H9 (cell line): ENCODE measurements at regions not wholly inside any gene's neighbourhood (a gene's known extent, or its start where the extent isn't known, plus 50 kb on each side); places are given as distances from the start of the nearest gene placed in this dataset.

Experiments used
- DNase-seq: peaks from one replicate; pipeline ENCODE4 v3.0.0-alpha.2; 2017
- H2AFZ ChIP-seq: one replicate; pipeline ENCODE4 v1.6.1; 2013; ENCODE audit warnings: mild to moderate bottlenecking, low read length, control low read depth, moderate library complexity
- H2AK5ac ChIP-seq: 2 replicates; pipeline ENCODE4 v1.6.1; 2013; ENCODE audit warnings: low read length, control low read depth, mixed read lengths; ENCODE audit not compliant: insufficient read length
- H2BK120ac ChIP-seq: one replicate; pipeline ENCODE4 v1.6.1; 2013; ENCODE audit warnings: low read depth, mild to moderate bottlenecking, low read length, control low read depth, inconsistent platforms; ENCODE audit not compliant: poor library complexity, severe bottlenecking
- H2BK12ac ChIP-seq: 2 replicates; pipeline ENCODE4 v1.6.1; 2013; ENCODE audit warnings: low read length, control low read depth, mixed read lengths, low read depth; ENCODE audit not compliant: insufficient read length
- H2BK15ac ChIP-seq: 2 replicates; pipeline ENCODE4 v1.6.1; 2013; ENCODE audit warnings: low read depth, low read length, control low read depth
- H2BK20ac ChIP-seq: one replicate; pipeline ENCODE4 v1.6.1; 2013; ENCODE audit warnings: low read depth, mild to moderate bottlenecking, low read length, control low read depth, inconsistent platforms; ENCODE audit not compliant: poor library complexity, severe bottlenecking
- H2BK5ac ChIP-seq: 2 replicates; pipeline ENCODE4 v1.6.1; 2013; ENCODE audit warnings: low read length, control low read depth, mixed read lengths; ENCODE audit not compliant: insufficient read length
- H3K14ac ChIP-seq: 2 replicates; pipeline ENCODE4 v1.6.1; 2013; ENCODE audit warnings: low read length, control low read depth; ENCODE audit not compliant: insufficient read depth
- H3K18ac ChIP-seq: 2 replicates; pipeline ENCODE4 v1.6.1; 2013; ENCODE audit warnings: low read depth, mild to moderate bottlenecking, mixed read lengths, low read length, control low read depth; ENCODE audit not compliant: insufficient read length
- H3K23ac ChIP-seq: 2 replicates; pipeline ENCODE4 v1.6.1; 2013; ENCODE audit warnings: low read length, control low read depth, mixed read lengths, low read depth; ENCODE audit not compliant: insufficient read length
- H3K23me2 ChIP-seq: 2 replicates; pipeline ENCODE4 v1.6.1; 2013; ENCODE audit warnings: low read depth, mild to moderate bottlenecking, mixed read lengths, low read length, control low read depth; ENCODE audit not compliant: insufficient read length, poor library complexity, severe bottlenecking
- H3K27ac ChIP-seq: 2 replicates; pipeline ENCODE4 v1.5.1; 2013; ENCODE audit warnings: low read length, control low read depth, mixed read lengths, low read depth; ENCODE audit not compliant: insufficient read length
- H3K27me3 ChIP-seq: 2 replicates; pipeline ENCODE4 v1.6.1; 2013; ENCODE audit warnings: low read length, control low read depth, inconsistent platforms; ENCODE audit not compliant: insufficient read depth
- H3K4ac ChIP-seq: 2 replicates; pipeline ENCODE4 v1.6.1; 2013; ENCODE audit warnings: low read depth, mild to moderate bottlenecking, control low read depth, inconsistent platforms, low read length, moderate library complexity
- H3K4me1 ChIP-seq: 2 replicates; pipeline ENCODE4 v1.6.1; 2013; ENCODE audit warnings: low read length, control low read depth, inconsistent platforms; ENCODE audit not compliant: insufficient read depth
- H3K4me2 ChIP-seq: 2 replicates; pipeline ENCODE4 v1.6.1; 2013; ENCODE audit warnings: low read length, control low read depth, mixed read lengths; ENCODE audit not compliant: insufficient read length, insufficient read depth
- H3K56ac ChIP-seq: 2 replicates; pipeline ENCODE4 v1.6.1; 2013; ENCODE audit warnings: low read depth, mild to moderate bottlenecking, mixed read lengths, low read length, control low read depth; ENCODE audit not compliant: insufficient read length
- H3K79me1 ChIP-seq: 2 replicates; pipeline ENCODE4 v1.6.1; 2013; ENCODE audit warnings: low read depth, mild to moderate bottlenecking, moderate library complexity, low read length, control low read depth, inconsistent platforms; ENCODE audit not compliant: insufficient read depth, poor library complexity, severe bottlenecking
- H3K79me2 ChIP-seq: 2 replicates; pipeline ENCODE4 v1.6.1; 2013; ENCODE audit warnings: low read length, control low read depth, inconsistent platforms; ENCODE audit not compliant: insufficient read depth
- H3K9ac ChIP-seq: 2 replicates; pipeline ENCODE4 v1.6.1; 2013; ENCODE audit warnings: low read length, control low read depth, mixed read lengths; ENCODE audit not compliant: insufficient read length; ENCODE audit errors: extremely low read depth
- H3K9me3 ChIP-seq: one replicate; pipeline ENCODE4 v1.6.1; 2013; ENCODE audit warnings: low read depth, low read length, inconsistent platforms; ENCODE audit not compliant: control insufficient read depth
- H3T11ph ChIP-seq: one replicate; pipeline ENCODE4 v1.6.1; 2013; ENCODE audit warnings: mild to moderate bottlenecking, low read length, control low read depth, inconsistent platforms
- H4K20me1 ChIP-seq: one replicate; pipeline ENCODE4 v1.6.1; 2013; ENCODE audit not compliant: control insufficient read depth, insufficient read length, insufficient read depth
- H4K5ac ChIP-seq: 2 replicates; pipeline ENCODE4 v1.6.1; 2013; ENCODE audit warnings: low read depth, mild to moderate bottlenecking, mixed read lengths, low read length, control low read depth; ENCODE audit not compliant: insufficient read length
- H4K8ac ChIP-seq: replicated peaks from 2 replicates; pipeline ENCODE4 v1.6.1; 2013; ENCODE audit warnings: low read length, control low read depth, mixed read lengths, low read depth; ENCODE audit not compliant: insufficient read length
- H4K91ac ChIP-seq: 2 replicates; pipeline ENCODE4 v1.6.1; 2013; ENCODE audit warnings: low read depth, mild to moderate bottlenecking, moderate library complexity, mixed read lengths, low read length, control low read depth; ENCODE audit not compliant: insufficient read length
- H3K27ac Mint-ChIP-seq, 3 experiments: 2 replicates in 2 of 3; 3 replicates in 1 of 3; pipeline ENCODE4 v1.8.0; 2020 to 2021; ENCODE audit warnings: mixed read lengths in 3 of 3, mild to moderate bottlenecking in 1 of 3, moderate library complexity in 1 of 3
- H3K27me3 Mint-ChIP-seq: 2 replicates; pipeline ENCODE4 v1.8.0; 2021; ENCODE audit warnings: low read depth, mild to moderate bottlenecking, moderate library complexity, mixed read lengths
- H3K36me3 Mint-ChIP-seq, 3 experiments: 2 replicates in 2 of 3; 3 replicates in 1 of 3; pipeline ENCODE4 v1.8.0; 2020 to 2021; ENCODE audit warnings: low read depth in 3 of 3, mixed read lengths in 3 of 3; ENCODE audit not compliant: insufficient read depth in 1 of 3
- H3K4me1 Mint-ChIP-seq, 2 experiments: 2 replicates each; pipeline ENCODE4 v1.8.0; 2020; ENCODE audit warnings: mixed read lengths in 2 of 2
- H3K4me3 Mint-ChIP-seq, 2 experiments: 2 replicates in 1 of 2; 3 replicates in 1 of 2; pipeline ENCODE4 v1.8.0; 2020 to 2021; ENCODE audit warnings: mild to moderate bottlenecking in 2 of 2, mixed read lengths in 2 of 2, moderate library complexity in 1 of 2
- H3K9me3 Mint-ChIP-seq, 2 experiments: 2 replicates in 1 of 2; 3 replicates in 1 of 2; pipeline ENCODE4 v1.8.0; 2020; ENCODE audit warnings: mild to moderate bottlenecking in 2 of 2, mixed read lengths in 2 of 2, moderate library complexity in 1 of 2
- CTCF ChIP-seq: fragments of 200-600 bp; sonication (generic); conservative IDR thresholded peaks from 3 replicates; pipeline ENCODE4 v1.8.0; 2021; ENCODE audit warnings: antibody characterized with exemption, mild to moderate bottlenecking
- WGBS: extraction: QIAGEN DNeasy Blood & Tissue Kit; methylation state at CpG from one replicate; pipeline ENCODE4 v1.1.7; 2013; ENCODE audit warnings: missing lambda C conversion rate, low lambda C conversion rate, mixed read lengths; ENCODE audit not compliant: insufficient read length; ENCODE audit errors: extremely low coverage; 5-methylcytosine and 5-hydroxymethylcytosine counted together

- Histone ChIP-seq H3K79me2 (no peaks in the 10 kb centered on the region), H3K14ac (no peak overlapping the region), H2AFZ (no peak overlapping the region), H4K8ac (no peak overlapping the region), H3K27me3 (no peaks in the 10 kb centered on the region), H3K23me2 (no peaks in the 10 kb centered on the region), H3K79me1 (no peaks in the 10 kb centered on the region), H2BK20ac (no peak overlapping the region), H2BK5ac (no peak overlapping the region), H4K91ac (no peak overlapping the region), H3K9ac (no peak overlapping the region), H3K4ac (no peak overlapping the region), H3K9me3 (no peaks in the 10 kb centered on the region), H3K4me2 (no peak overlapping the region), H2AK5ac (no peak overlapping the region), H2BK12ac (no peak overlapping the region), H4K5ac (no peak overlapping the region), H2BK15ac (no peak overlapping the region), H3K56ac (no peak overlapping the region), H3K27ac (no peak overlapping the region), H3K4me1 (no peaks in the 10 kb centered on the region), H4K20me1 (no peaks in the 10 kb centered on the region), H3K23ac (no peak overlapping the region), H3T11ph (no peak overlapping the region), H3K18ac (no peak overlapping the region), H2BK120ac (no peak overlapping the region)
- Mint-ChIP-seq H3K4me3 (no peak overlapping the region), H3K36me3 (no peaks in the 10 kb centered on the region), H3K9me3 (no peaks in the 10 kb centered on the region), H3K4me1 (peaks cover 7 to 15% of the 10 kb centered on the region in 2 experiments), H3K27me3 (no peaks in the 10 kb centered on the region), H3K27ac (no peak overlapping the region)
- no CpG with 5 or more reads among the region's 5 CpGs for WGBS
- TF ChIP-seq CTCF, result peak; percentile 19; the same call in 2 of the 3 replicates
- DNase-seq, result no peak
Observed at GRCh38 chr4:188657365-188657764, 518.1 kb downstream of the TRIML1 start.
